SW480 (cell line): ENCODE measurements at regions not wholly inside any gene's neighbourhood (a gene's known extent, or its start where the extent isn't known, plus 50 kb on each side); places are given as distances from the start of the nearest gene placed in this dataset.

Source experiments
- DNase-seq: peaks from one replicate; pipeline ENCODE4 v3.0.0-alpha.2; 2016; ENCODE audit warnings: low spot score

DNA sequence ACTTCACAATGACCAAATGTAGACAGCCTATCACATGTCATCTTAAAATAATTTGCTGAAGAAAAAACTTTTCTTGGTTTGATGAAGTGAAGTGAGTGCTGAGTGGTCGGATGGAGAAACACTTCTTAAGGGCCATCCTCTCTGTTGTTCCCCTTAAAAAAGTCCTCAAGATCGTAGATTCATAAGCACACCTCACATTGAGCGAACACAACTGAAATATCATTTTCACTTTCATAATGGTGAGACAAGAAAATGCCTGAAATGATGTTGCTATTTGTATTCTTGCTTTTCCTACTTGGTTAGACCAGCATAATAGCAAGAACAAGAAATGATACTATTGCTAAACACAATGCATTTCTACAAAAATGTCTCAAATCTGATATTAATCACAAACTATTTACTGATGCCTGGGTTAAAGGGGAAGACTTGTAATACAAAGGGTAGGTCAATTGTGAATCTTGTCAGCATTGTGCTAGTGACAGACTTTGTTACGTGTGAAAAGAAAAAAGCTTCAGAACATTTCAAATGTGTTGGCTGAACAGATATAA, 305.6 kb upstream of the NR3C2 start:
- no peak for DNase-seq

DNA sequence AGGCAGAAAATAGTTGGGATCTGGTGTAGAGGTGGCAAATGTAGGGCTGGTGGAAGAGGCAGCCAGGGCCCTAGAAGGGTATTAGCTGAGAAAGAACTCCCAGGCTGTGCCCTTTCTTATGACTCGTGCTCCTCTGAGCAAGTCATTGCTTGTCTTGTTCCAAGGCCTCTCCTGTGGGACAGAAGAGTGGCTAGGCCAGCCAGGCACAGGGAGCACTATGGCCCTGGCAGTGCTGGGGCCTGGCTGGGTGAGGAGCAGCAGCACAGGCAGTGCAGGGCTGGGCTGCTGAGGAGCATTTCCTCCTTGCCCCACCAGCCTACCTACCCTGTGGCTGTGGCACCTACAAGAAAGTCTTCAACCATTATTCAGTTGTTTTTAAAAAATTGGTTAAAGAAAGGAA, 298.5 kb upstream of the NR3C2 start:
- no peak for DNase-seq

DNA sequence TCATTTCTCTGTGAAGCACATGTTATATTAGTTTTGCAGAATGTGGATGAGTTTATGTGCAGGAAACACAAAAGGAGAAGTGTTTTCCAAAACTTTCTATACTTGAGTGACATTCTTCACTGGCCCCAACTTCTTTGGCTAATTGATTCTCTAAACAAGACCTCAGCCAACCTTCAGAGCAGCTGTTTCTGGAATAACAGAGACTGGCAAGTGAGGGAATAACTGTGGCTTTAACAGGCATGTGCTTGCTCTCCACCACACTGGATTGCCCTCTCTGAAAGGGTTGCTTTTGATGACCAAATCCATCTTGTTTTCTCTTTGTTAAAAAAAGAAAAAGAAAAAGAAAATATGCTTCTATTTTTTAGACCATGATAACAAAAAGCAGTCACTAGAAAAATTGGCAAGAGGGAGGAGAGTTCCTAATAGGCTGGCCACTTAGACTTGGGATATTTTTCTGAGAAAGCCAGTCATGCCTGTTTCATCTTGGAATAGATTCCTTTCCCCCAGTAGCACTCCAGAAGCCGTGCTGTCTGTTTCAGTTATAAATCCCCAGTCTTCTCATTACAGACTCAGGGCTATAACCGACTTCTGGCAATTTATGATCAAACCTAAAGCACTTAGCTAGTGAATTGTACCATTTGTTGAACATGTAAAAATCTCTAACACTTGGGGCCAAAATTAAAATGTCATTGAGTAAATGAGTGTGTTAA, 295.0 kb upstream of the NR3C2 start:
- no peak for DNase-seq

DNA sequence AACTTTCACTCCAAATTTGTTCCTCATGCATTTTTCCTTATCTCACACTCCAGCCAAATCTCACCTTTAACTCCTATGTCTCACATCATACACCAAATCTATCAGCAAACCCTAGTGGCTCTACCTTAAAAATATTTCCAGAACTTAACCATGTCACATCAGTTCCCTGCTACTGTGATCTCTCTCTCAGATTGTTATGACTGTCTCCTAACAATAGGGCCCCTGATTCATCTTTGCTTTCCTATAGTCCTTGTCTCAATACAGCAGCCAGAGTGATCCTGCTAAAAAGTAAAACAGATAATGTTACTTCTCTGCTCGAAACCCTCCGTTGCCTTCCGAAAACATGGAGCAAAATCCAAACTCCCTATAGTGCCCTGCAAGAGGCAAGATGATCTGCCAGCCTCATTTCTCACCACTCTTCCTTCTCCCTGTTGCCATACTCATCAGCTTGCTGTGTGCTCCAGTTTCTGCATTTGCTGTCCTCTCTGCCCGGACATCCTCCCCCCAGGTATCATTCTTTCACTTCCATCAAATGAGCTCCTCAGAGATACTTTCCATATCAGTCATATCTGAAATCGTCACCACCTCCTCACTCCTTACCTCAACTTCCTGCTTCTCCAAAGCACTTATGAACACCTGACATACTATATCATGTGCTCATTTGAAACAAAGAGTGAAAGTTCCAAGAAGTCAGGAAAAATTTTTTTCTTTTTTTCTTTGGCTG, 293.4 kb upstream of the NR3C2 start:
- DNase-seq = no peak

DNA sequence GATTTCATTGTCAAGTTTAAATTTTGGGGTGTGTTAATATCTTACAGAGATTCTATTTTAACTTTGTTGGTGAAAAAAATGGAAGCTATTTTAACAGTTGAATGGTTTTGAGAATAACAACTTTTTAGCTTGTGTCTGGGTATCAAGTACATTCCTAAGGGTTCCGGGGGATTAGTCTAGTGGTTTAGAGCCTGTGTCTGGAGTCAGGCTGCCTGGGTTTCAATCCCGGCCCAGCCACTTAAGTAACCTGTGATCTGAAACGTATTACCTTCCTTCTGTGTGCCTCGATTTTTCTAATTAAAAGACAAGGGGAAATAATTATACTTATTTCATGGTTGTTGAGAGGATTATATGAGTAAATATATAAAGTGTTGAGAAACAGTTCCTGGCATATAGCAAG, 288.6 kb upstream of the NR3C2 start:
- DNase-seq = no peak

DNA sequence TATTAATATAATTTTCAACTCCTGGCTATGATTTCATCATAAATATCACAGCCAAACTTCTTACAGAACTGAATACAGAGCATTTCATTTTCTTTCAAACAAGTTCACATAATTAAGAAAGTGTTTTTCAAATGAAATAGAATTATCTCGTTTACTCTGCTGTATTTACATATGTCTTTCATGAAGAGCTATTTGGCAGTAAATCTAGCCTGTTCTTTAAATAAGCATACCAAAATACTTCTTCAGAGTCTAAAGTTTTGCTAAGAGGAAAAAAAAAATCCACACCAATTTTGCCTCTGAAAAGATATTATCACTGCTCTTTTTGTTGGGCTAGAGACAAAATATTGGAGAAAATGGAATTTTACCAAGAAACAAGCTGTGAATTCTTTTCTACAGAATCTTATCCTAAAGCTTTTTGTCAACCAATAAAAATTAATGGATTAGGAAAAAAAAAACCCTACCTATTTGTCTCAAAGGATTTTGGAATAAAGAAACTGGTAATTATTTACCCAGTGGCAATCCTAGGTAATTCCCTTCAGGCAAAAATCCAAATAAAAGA, 287.9 kb upstream of the NR3C2 start:
- no peak for DNase-seq

DNA sequence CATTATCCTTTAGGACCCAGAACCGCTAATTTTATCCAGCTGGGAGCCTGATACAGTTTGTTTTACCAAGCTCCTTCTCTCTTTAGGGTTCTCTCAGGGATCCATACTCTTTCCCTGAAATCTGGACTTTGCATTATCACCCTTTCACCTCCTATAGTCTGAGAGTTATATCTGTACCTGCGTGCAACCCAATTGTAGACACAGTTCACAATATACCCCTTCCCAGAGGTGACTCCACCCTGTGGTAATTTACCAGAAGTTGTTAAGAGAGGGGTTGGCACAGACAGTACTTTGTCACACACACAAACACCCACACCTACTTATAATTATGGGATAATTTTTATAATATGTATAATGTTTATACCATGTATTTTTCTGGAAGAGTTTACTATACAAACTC, 275.8 kb upstream of the NR3C2 start:
- no peak for DNase-seq

DNA sequence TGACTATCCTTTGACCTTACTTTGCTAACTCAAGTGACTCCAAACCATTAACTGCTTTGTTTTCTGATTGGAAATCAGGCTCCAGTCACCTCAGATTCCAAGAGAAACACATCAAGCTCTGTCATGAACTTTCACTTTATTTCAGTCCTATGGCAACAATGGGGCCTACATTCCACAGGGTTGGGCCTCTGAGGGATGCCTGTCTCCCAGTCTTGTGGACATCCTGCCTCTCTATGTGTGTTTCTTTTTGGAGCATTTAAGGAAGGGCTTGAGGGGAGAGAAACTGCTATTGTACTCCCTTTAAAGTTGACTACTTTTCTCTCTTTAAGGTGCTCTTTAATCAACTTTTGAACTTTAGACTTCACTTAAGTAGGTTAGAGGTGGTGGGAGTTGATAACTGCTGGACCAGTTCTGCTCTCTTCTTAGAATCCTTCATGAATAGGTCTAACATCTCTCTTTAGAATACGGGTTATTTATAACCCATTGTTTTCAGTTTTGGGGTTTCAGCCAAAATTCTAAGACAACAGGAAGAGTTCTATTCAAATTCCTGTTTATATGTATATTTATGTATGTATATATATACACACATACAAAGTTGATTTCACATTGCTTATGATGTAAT, 274.3 kb upstream of the NR3C2 start:
- no peak for DNase-seq

DNA sequence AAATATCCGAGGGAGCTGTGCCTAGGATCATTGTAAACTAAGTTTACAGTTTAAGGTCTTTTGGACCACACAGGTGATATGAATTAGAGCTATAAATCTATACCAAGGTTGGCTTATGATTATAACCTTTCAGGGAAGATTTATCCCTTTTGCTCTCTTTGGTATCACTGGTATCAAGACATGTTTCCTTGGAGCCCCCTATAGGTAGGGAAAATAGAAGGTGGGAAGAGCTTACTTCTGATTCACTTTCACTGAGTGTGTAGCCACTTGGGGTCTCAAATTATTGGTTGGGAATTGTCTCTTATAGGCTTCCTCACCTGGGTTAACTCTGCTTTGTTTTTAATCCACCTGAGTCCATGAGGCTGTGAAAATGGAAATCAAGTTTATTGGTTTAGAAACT, 262.1 kb upstream of the NR3C2 start:
- DNase-seq = no peak

DNA sequence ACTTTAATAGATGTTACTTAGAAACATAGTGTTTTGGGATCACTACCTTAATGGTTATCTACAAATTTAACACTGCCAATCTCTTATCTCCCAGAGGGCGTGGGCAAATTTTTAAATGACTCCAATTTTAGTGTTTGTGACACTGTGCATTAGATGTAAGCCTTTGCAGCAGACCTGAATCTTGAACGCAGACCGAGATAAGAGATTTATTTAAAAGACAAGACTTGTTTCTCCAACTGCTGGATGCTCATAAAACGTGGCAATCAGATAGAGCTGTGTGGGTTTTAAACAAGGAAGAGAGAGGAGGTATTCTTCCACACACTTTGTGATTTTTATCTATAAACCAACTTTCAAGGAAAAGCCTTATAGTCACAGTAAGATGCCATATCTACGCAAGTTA, 252.5 kb upstream of the NR3C2 start:
- no peak for DNase-seq

DNA sequence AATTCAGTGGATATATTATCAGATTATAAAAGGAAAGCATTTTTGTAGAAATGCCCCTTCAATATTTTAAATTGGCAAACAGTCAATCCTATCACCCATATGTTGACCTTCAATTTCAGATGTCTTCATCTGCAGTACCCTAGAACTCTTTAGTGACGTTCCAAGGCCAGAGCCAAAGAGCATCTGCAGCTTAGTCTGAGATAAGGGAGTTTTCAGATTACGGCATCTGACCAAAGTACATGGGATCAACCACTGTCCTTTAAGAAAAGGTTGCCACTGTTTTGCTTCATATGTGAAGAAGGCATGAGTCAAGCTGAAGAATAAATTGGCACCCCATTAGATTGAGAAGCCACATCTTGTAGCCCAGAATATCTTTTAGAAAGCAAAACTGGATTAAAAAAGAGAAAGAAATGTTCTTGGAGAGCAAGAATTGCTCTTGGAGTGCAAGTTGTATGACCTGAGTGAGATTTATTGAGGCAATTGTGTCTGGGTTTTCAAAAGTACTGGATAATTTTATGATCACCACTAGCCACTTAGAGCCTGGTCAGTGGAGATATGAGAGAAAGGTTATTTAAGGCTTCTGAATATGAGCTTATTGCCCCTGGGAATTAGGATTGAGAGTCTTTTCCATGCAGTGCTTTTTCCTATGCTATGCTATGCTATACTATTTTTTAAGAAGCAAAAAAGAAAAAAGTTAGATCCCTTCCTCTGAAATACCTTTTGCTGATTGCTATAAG, 251.9 kb upstream of the NR3C2 start:
- DNase-seq = no peak

DNA sequence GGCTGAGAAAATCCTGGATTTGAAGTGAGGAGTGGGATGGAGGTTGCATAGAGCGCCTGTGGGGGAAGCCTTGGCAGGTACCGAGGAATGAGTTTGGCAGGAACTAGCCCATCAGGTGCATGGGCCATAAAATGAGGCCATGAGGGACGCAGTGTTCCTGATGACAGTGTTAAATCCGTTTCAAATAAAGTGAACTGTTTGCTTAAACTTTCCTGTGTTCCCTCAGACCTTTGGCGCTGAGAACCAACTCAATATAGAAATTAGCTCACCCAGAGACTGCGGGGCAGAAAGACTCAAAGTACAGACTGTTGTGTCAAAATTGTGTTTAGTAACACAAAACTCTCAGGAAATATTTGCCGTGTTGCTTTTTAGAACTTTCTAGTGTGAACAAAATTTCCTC, 250.0 kb upstream of the NR3C2 start:
- no peak for DNase-seq

DNA sequence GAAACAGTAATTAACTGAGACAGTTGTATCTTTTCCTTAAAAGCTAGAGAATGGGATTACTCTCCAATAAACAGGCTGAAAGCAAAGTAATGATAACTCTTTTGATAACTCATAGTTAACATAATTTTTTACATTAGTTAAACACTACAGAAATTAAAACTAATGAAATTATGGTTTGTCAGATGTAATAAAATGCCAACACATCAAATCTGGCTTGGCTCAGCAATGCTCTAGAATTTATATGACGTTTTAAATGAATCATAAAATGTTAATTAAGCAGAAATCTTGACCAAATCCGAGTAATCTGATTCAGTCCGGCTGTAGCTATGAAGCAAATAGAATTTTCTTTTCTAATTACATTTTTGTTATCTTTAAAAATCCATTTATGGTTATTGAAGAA, 244.2 kb upstream of the NR3C2 start:
- no peak for DNase-seq

DNA sequence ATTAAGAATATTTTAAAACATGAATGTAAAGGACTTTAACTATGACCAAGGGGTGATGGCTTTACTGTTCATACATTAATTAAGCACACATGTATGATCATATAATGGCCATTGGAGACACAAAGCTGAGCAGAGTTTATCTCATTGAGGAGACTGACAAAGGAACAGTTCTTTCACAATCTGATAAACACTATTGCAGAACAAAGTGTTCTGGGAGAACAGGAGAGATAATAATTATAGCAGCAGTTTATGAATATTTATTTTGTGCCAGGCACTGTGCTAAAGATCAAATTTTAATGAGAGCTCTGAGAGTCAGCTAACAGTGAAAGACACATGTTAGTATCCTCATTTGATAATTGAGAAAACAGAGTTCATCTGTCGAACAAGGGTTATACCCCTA, 242.4 kb upstream of the NR3C2 start:
- DNase-seq = no peak

DNA sequence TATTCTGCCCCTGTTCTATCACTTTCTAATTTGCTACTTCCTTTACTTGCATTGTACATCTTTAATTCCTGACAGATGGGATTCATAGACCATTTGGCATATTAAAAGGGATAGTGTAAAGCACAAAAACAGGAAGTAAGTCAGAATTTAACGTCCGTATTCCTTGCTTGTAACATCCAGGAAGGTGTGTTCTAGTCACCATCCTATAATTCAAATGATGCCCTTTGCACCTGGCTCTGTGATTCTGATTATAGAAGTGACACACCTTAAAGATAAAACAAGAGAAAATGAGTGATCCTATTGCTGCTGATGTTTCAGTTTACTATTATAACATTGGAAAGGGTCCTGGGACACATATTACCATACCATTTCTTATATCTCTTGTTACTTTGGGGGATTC, 238.7 kb upstream of the NR3C2 start:
- DNase-seq = no peak

DNA sequence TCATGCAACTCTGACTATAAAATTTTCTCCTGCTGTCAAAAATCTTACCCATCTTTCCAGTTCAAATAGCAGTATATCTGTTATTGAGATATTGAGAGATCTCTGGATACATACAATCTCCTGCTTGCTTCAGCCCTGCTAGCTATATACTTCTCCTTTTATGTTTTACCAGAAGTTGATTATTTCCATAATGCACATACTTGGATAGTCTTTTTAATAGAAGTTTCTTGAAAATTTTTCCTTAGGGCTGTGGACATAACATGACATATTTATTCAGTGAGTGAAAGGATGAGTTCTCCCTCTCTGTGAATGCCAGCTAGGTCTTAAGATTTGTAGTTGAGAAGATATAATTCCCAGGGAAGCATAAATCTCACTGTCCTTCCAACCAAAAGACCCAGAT, 234.1 kb upstream of the NR3C2 start:
- no peak for DNase-seq

DNA sequence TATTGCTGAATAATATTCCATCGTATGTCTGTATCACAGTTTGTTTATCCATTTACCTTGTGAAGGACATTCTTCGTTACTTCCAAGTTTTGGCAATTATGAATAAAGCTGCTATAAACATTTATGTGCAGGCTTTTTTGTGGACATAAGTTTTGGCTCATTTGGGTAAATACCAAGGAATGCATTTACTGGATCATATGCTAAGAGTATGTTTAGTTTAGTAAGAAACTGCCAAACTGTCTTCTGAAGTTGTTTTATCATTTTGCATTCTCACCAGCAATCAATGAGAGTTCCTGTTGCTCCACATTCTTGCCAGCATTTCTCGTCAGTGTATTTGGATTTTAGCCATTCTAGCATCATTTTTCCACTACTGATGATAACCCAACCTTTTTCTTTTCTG, 232.7 kb upstream of the NR3C2 start:
- DNase-seq = no peak

DNA sequence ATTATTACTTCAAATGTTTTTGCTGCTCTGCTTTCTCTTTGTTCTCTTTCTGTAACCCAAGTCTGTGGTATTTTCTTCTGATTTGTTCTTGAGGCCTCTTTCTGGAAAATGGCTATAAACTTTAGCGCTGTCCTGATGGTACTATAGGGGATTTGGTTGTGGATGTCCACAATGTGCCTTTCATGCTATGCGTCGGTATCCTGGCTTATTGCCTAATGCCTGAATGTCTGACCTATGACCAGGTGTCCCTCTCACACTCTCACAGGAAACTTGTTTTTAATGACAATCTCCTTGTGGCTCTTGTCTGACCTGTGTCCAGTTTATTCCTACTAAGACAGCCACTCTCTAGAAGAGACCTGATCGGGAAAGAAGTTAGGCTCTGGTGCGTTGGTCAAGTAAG, 222.4 kb upstream of the NR3C2 start:
- DNase-seq = no peak

DNA sequence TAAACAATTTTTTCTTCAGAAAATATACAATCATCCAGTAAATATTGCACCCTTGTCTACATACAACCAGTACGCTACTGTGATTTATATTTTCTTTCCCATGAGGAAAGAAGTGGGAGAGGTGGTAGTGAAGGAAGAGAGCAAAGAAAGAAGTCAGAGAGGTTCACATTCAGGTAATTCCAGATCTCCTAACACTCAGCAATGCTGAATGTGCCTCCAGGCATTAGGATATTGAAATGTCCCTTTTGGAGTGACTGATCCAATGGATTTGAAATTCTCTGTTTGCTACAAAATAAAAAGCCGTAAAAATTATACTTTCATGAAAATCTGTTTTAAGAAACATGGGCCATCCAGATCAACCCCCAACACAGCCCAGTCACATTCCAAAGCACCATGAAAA, 211.9 kb upstream of the NR3C2 start:
- no peak for DNase-seq

DNA sequence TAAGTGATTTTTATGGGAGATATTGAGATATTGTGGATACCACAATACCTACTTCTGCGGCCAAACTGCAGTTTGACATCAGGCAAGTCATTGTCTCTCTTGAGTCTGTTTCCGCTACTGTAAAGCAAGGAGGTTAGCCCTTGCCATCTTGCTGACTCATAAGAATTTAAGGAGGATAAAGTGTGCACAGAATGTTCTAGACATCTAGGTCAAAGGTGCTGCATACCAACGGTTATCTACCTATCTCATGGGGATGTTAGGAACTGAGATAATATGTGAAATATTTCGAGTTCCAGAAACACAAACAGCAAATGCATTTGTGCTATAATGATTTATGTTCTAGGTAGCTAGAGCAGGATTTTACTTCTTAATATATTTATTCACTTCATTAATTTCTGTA, 211.5 kb upstream of the NR3C2 start:
- DNase-seq = no peak

DNA sequence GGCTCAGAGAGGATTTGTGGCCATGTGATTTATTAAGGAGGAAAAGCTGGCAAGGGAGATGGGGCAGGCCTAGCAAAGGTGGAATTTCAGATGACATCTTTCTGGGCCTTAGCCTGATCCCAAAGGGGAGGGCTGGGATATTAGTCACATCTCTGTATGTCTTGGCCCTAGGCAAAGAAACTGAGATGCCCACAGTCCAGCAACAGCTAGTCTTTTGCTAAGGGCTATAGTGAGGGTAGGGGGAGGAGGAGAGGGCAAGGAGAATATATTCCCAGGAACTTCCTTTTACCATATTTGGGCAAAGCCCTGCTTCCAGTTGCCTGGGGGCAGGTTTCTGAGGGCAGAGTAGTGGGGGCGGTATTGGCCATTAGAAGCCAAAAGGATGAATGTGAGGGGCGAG, 209.8 kb upstream of the NR3C2 start:
- DNase-seq = no peak

DNA sequence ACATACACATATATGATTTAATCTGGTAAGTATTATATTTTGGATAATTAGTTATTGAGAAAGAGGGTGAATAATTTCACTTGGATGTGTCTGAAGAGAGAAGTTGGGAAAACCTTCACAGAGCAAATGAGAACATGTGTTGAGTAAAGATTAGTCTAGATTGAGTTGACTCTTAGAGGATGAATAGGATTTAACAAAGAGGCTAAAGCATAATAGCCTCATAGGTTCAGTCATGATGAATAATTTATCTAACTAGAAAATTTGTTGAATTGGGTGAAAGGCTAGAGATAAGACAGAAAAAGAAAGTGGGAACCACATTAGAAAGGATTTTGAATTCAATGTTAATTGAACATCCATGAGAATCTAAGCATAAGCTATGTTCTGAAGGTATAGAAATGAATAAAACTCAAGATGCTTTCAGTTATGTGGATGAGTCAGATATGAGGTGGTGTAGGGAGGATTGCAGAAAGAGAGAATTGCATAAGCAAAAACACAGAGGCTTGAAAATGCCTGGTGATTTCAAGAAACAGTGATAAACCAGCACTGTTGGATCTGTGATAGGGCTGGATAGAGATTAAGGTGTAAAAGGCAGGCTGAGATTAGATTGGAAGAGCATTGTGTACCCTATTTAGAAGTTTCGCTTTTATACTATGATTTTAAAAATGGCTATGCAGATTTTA, 207.6 kb upstream of the NR3C2 start:
- no peak for DNase-seq
